Dermis microvascular lymphatic vessel endothelial cell (primary cell): ENCODE measurements at regions not wholly inside any gene's neighbourhood (a gene's known extent, or its start where the extent isn't known, plus 50 kb on each side); places are given as distances from the start of the nearest gene placed in this dataset.
A peak's percentile ranks its signal among the peaks of the same experiment; 100 is the strongest.
"Not testable (repeated sequence)": the region's sequence is repeated elsewhere in the genome, so short reads cannot be mapped to it uniquely, and the experiment has no call there.

Experiments
- DNase-seq, 2 donors: peaks; one replicate each; pipeline versions ENCODE4 v3.0.0 to v3.0.0-alpha.2; 2010; ENCODE audit warnings: low read depth in 2 of 2

DNA sequence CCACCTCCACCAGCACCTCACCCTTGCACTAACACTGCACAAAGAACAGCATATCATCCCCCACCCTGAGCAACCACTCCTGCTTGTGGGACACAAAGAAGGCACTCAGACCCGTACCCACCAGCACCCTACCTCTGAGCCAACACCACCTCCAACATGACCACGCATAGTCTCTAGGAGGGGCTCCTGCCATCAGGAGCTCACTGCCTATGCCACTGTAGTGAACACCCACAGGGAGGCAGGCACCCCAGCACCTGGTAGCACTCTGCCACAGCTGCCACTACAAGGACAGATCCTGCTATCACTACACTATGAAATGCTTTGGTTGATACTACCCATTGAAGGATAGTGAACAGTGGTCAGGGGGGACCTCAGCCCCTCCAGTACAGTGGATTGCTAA is 395.6 kb upstream of the GRAMD2B start:
- no peak for DNase-seq

DNA sequence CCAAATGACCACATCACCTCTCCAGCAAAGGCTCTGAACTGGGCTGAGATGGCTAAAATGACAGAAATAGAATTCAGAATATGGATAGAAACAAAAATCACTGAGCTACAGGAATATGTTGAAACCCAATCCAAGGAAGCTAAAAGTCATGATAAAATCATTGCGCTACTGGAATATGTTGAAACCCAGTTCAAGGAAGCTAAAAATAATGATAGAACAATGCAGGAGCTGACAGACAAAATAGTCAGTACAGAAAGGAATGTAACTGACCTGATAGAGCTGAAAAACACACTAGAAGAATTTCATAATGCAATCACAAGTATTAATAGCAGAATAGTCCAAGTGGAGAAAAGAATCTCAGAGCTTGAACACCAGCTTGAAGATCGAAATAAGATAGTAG is 394.9 kb upstream of the GRAMD2B start:
- DNase-seq: no peak

DNA sequence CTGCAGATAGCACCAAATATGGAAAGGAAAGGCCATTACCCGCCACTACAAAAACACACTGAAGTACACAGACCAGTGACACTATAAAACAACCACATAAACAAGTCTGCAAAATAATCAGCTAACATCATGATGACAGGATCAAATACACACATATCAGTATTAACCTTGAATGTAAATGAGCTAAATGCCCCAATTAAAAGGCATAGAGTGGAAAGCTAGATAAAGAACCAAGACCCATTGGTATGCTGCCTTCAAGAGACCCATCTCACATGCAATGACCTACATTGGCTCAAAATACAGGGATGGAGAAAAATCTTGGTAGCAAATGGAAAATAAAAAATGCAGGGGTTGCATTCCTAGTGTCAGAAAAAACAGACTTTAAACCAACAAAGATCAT is 393.9 kb upstream of the GRAMD2B start:
- DNase-seq: not testable (repeated sequence)

DNA sequence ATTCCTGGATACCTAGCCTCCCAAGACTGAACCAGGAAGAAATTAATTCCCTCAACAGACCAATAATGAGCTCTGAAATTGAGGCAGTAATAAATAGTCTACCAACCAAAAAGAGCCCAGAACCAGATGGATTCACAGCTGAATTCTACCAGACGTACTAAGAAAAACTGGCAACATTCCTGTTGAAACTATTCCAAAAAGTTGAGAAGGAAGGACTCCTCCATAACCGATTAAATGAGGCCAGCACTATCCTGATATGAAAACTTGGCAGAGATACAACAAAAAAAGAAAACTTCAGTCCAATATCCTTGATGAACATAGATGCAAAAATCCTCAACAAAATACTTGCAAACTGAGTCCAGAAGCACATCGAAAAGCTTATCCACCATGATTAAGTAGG is 392.5 kb upstream of the GRAMD2B start:
- DNase-seq: no peak

DNA sequence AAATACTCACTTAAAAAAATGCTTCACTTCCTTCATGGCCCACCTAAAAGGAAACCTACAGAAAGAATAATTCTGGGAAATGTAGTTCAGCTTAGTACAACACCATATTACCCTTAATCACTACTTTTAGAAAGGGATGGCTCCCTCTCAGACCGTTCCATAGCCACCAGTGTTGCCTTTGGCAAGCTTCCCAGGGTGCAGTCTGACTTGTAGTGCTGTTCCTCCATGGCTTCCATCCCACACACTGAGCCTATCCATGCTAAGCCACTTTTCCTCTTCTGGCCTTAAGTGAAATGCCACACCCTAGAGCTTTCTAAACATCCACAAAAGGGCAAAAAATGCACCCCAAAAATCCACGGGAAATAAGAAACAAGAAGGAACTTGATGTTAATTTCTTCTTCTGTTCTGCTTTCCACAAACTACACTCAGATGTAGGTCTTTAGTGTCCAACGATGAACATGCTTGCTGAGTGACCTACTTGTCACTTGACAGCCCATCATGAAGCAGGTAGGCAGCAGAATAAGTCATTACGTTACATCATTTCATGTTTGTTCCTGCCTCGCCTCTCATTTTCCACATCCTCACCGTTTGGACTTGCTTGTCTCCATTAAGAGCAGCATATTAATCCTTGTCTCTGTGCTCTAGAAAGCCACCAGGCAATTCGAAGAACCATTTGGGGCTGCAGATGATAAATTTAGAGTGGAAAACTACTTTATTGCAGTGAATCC is 391.1 kb upstream of the GRAMD2B start:
- peak in 1 of 2 donors; percentile 19 for DNase-seq

DNA sequence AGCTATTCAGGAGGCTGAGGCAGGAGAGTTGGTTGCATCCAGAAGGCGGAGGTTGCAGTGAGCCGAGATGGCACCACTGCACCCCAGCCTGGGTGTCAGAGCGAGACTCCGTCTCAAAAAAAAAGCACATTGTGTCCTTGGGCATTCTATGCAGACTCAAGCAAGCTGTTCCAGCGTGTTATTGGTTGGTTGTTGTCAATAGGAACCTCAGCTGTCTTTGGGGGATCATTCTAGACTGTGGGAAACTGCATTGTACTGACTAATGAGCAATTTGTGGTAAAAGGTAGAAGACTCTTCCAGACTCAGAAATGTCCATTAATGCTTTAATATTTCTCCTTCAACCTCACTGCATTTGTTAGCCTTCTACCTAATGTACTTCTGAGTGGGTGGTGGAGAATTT is 379.5 kb upstream of the GRAMD2B start:
- DNase-seq: no peak

DNA sequence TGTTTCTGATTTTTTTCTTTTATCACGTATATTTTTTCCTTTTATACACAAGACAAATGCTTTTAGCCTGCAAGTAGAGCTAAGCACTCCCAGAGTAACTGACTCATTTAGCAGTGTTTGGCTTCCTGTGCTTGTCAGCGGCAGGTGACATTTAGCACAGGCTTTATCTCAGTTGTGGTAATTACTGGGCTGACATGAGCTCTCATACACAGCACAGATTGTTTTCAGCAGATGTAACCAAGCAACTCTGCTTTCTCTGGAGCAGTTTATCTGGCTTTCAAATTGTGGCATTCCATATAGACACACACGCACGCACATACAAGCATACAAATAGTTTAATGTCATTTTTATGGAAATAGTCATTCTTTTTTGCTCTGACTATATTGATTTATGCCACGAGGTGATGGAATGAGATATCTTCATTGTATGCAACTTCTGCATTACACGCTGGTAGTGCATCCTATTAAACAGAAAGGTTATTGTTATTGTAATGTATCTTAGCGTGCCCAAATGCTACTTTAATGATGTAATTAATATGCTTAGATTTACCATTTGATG is 379.0 kb upstream of the GRAMD2B start:
- DNase-seq: no peak

DNA sequence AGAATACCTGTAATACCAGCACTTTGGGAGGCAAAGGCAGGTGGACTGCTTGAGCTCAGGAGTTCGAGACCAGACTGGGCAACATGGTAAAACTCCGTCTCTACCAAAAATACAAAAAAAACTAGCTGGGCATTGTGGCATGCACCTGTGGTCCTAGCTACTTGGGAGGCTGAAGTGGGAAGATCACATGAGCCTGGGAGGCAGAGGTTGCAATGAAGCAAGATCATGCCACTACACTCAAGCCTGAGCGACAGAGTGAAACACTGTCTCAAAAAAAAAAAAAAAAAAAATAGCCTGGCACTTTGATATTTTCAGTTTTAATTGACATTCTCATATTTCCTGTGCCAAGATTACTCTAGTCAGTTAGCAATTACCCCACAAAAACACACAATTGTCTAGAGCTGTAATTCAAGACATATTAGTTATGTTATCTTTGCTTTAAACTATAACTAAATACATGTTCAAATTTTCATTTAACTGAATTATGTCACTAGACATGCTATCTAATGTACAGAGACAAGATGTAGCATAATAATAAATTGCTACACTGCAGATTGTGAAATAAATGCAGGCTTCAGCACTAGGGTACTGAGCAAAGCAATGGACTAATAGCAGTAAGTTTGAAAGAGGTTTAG is 378.2 kb upstream of the GRAMD2B start:
- no peak for DNase-seq

DNA sequence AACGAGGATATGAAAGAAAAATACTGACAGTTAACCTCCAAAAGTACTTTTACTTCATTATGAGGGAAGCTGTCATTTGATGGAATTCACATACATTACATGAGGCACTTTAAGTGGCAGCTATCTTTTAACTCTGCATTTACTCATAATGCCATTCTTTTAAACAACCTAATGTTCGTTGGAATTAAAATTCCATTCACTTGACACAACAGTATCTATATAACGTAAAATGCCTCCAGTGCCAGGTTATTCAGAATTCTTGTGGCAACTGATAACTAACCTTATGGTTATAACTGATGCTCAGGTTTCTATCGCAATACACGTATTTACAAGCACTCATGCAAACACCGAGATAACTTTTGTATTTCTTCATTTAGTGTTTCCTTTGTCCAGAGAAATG is 376.9 kb upstream of the GRAMD2B start:
- no peak for DNase-seq

DNA sequence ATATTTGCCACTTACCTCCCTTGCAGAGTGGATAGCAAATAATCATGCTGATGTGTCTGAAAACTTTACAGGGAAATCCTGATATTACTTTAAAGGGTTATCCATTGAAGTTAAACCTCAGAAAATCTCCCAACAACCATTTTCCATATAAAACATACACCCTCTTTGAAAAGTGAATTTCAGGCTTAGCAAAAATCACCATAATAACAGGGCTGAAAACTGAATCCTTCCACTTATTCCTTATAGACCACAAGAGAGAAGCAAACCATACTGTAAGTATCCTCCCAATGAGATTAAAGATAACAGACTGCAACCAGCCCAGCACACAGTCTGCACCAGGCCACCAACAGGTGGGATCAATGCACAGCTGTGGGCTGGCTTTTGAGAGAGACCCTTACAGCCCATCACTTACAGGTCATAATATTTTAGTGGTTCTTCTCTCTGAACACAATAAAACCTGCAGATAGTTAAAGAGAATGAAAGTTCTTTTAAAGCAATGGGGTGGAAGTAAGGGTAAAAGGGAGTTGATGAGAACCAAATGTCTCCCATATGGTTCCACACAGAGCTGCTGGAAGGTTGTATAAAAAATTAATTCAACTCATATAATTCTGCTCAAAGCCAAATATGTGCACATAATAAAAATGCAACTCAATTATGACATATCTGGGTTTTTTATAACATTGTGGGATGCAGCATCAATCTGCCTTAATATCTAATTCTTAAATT is 376.2 kb upstream of the GRAMD2B start:
- no peak for DNase-seq

DNA sequence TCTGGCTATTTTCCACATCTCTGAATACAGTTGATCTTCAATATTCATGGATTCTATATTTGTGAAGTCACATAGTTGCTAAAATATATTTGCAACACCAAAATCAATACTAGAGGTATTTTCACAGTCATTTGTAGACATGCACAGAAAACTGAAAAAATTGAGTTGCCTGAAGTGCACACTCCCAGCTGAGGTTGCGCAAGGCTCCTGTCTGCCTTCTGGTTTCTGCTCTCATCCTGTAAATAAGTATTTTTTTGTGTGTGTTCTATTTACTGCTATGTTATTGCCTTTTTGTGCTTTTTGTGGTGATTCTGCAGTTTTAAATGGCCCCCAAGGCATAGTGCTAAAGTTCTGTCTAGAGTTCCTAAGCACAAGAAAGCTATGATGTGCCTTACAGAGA is 371.1 kb upstream of the GRAMD2B start:
- DNase-seq: no peak

DNA sequence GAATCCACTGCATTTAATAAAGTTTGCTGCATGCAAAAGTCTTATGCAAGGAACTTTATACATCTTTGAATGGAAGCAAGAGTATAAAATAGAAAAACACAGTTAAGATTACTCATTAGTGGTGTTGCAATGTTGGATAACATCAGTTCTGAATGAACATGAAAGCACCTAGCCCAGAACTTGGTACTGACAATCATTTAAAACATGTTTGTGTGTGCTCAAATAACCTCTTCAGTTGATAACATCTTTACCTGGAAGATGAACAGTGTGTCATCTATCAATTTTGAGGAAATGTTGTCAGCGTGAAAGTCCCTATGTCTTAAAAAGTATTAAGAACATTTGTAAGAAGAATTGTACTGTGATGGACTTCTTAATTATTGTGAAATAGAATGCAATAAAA is 370.4 kb upstream of the GRAMD2B start:
- no peak for DNase-seq

DNA sequence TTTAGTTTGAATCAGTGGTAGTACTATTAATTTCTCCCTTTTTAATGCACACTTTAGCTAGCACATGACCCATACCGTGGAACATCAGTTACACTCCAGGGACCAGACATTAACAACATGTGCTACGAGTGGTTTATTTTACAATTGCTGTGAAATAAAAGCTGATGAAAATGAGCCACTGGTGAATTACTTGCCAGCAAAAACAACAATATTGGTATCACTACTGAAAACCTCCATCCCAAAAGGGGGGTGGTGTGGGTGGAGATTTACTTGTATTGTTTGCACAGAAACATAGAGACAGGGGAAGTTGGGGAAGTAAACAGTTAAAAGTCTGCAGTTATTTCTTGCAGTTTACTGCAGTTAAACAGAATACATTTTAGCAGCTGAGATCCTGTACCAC is 369.6 kb upstream of the GRAMD2B start:
- DNase-seq: no peak

DNA sequence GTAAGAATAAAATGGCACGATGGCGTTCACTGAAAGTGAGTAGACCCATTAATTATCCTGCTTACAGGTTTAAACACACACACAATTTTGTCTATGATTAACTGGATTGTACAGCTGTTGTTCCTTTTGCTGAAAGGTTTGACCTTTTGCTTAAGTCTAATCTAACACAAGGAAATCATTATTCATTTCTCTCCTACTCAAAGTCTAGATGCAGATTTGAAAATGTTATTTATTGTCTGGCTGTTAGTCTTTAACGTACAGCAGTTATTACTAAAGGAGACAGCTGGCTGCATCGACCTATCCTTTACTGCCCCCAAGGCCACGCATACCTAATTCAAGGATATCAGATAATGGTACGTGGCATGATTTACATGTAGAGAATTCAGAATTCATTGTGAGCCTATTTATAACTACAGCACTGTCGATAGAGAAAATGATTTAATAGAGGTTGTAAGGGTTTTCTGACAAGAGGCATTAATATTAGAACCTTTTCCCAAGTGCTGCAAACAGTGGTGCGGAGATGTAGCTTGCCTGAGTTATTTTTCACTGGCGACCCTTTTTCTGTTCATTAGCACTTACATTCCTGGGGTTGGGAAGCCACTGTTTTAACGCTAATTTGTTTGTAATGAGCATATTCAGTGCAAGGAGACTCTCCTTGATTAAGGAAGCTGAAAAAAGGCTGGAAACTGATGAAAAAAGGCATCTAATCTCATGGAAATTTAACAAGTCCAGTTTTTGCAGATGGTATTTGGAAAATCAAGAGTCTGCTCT is 368.4 kb upstream of the GRAMD2B start:
- no peak for DNase-seq

DNA sequence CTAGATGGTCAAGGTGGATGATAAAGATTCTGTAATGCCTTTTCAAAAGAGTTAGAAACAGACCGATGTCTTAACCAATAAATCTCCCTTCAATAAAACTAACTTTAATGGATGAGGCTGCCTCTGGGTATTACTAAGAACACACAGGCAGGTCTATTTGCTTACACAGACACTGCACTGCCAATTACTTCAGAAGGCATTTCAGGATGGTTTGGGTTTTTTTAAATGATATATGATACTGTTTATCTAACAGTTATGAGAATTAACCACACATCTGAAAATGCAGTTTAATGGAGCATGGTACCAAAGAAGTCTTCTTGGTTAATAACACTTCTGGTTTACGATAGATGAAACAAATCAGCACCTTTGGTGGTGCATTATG is 367.9 kb upstream of the GRAMD2B start:
- no peak for DNase-seq

DNA sequence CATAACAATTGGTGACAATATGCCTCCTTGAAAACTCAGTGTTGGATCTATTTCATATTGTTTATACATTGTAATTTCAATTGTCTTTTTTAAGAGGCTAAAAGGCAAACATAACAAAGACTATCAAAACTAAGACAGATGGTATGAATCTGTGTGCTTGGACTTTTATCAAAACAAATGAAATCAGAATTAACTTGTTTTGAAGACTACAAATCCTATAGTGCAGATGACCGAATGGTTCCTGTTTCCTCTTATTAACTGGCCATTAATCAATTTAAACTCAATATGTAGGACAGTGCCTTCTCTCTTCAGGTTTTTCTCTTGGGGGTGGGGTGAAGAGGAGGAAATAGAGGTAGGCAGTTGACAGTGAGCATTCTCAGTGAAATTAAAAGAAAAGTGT is 366.9 kb upstream of the GRAMD2B start:
- DNase-seq: no peak

DNA sequence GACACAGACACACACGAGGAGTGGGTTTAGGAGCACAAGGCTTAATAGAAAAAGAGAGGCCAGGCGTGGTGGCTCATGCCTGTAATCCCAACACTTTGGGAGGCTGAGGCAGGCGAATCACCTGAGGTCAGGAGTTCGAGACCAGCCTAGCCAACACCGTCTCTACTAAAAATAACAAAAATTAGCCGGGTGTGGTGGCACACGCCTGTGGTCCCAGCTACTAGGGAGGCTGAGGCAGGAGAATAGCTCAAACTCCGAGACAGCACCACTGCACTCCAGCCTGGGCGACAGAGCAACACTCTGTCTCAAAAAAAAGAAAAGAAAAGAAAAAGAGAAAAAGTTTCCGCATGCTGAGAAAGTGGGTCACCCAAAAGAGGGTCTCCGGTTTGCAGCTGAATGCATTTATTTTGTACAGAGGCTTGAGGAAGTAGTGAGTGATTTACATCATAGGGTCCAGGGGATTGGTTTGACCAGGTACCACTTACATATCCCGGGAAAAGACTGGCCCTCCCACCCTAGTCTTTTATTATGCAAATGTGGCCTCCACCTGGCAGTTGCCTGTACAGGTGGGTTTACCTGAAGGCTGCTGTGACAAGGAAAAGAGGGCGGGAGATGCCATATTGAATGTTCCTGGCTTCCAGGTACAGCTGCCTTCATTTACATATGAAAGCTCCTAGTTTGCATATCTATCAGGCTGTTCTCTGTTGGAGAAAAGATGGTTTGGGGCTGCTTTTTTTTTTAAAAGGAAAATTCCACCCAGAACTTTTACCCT is 366.2 kb upstream of the GRAMD2B start:
- DNase-seq: no peak

DNA sequence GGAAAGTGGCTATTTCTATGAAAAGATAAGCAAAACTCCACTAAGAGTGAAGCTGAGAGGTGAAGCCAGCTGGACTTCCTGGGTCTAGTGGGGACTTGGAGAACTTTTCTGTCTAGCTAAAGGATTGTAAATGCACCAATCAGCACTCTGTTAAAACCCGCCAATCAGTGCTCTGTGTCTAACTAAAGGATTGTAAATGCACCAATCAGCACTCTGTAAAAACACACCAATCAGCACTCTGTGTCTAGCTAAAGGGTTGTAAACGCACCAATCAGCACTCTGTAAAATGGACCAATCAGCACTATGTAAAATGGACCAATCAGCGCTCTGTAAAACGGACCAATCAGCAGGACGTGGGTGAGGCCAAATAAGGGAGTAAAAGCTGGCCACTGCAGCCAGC is 364.8 kb upstream of the GRAMD2B start:
- DNase-seq: not testable (repeated sequence)

DNA sequence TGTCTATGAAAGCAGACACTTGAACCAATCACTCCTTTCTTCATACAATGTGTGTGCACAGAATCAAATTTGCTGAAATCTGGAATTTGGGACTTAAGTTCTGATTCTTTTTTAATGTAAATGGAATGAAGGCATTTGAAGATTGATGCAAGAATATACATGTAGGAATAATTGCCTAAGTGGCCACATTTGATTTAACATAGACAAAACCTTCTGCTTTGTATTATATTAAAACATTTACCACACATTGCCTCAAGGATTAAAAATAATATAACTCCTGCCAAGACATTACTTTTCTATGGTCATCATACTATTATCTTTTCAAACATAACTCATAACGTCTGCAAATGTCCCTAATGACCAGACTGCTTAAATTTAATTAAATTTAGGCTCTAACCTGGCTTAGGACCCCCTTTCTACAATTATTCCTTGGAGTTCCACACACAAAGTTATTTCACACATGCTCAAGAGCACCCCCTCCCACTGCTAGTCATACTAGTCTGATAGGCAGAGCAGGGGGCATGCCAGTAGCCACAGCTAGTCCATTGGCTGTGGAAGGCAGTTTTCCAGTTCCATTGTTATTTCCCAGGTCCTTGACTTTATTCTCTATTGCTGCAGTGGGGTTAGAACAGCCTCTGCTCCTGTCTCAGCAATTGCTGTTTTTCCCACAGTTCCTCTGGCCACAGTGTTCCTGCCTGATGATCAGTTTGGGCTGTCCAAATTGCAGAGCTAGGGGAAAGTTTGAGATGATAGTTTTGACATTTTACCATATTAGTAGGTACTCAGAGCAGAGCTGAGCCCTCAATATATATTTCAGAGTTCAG is 360.6 kb upstream of the GRAMD2B start:
- no peak for DNase-seq

DNA sequence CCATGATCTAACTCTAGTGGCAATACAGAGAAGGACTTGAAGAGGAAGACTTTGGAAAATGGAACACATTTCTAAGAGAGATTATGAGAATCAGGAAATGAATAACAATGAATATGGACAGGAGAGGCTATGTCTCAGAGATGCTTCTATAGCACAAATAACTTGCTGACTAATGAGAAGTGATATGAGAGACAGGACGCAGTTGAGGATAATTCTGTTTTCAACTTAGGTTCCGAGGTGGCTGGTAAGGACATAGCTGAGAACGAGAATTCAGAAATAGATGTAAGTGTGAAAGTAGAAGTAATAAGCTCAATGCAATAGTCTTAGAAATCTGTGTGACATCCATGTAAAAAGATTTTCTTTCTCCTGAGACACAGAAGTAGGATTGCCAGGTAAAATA is 358.1 kb upstream of the GRAMD2B start:
- no peak for DNase-seq
